Right cardiac atrium (tissue), 5 donors: ENCODE measurements at regions not wholly inside any gene's neighbourhood (a gene's known extent, or its start where the extent isn't known, plus 50 kb on each side); places are given as distances from the start of the nearest gene placed in this dataset.
"Not testable (repeated sequence)": the region's sequence is repeated elsewhere in the genome, so short reads cannot be mapped to it uniquely, and the experiment has no call there.

Experiments
- ATAC-seq, 2 donors: fragments of 200-7000 bp; cut with Tn5 transposase; one replicate each; pipeline versions ENCODE4 v1.8.0 to v1.9.1; 2020; ENCODE audit warnings: moderate library complexity in 2 of 2, mild to moderate bottlenecking in 1 of 2
- DNase-seq, 3 donors: peaks; one replicate each; pipeline ENCODE4 v3.0.0-alpha.2; 2020
- H3K27ac ChIP-seq: one replicate; pipeline ENCODE4 v1.5.1; 2013; ENCODE audit warnings: mild to moderate bottlenecking, low read length, control low read depth, moderate library complexity
- H3K27me3 ChIP-seq: one replicate; pipeline ENCODE4 v1.6.1; 2013; ENCODE audit not compliant: control insufficient read depth, insufficient read depth
- H3K4me1 ChIP-seq: one replicate; pipeline ENCODE4 v1.6.1; 2013; ENCODE audit warnings: low read length; ENCODE audit not compliant: control insufficient read depth, insufficient read depth
- H3K4me3 ChIP-seq: one replicate; pipeline ENCODE4 v1.5.1; 2013; ENCODE audit warnings: low read length, control low read depth
- H3K9me3 ChIP-seq: one replicate; pipeline ENCODE4 v1.6.1; 2013; ENCODE audit warnings: low read length; ENCODE audit not compliant: control insufficient read depth
- WGBS: extraction: QIAGEN DNeasy Blood & Tissue Kit; methylation state at CpG from one replicate; pipeline ENCODE4 v1.1.7; 2013; 5-methylcytosine and 5-hydroxymethylcytosine counted together
- intact Hi-C, 4 donors: fragments of 100-400 bp; cut with DNase I; formaldehyde crosslinking; loops; one replicate each; pipeline versions ENCODE4 v1.11.0 to v1.14.0; 2022 to 2023
- donor health status: healthy with polysubstance abuse.
- donor health status: DM: no; HTN: yes; CAD: no.
- donor health status: DM: no; HTN: no; CAD: no.
- donor health status: DM: no; HTN: yes; CAD: no; lungs with severe emphysema.
- donor health status: DM: yes; HTN: yes; CAD: no.

- H3K4me1 ChIP-seq, H3K4me3 ChIP-seq, H3K27me3 ChIP-seq, H3K27ac ChIP-seq, DNase-seq, H3K9me3 ChIP-seq, ATAC-seq, intact Hi-C loops: not testable (repeated sequence)
- WGBS = 48% methylated on average over 5 of the region's 5 CpGs
These were observed 459.7 kb downstream of the REEP3 start for GRCh38 chr10:63980870-63981269.

DNA sequence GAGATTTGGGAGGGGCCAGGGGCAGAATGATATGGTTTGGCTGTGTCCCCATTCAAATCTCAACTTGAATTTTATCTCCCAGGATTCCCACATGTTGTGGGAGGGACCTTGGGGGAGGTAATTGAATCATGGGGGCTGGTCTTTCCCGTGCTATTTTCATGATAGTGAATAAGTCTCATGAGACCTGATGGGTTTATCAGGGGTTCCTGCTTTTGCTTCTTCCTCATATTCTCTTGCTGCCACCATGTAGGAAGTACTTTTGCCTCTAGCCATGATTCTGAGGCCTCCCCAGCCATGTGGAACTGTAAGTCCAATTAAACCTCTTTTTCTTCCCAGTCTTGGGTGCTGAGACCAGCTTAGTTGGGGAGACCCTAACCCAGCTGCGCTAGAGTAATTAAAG lies 462.9 kb downstream of the REEP3 start:
- intact Hi-C loops, H3K4me3 ChIP-seq, H3K27me3 ChIP-seq, ATAC-seq, H3K27ac ChIP-seq, H3K4me1 ChIP-seq, H3K9me3 ChIP-seq, DNase-seq: not testable (repeated sequence)
- WGBS = 44% methylated on average over 2 of the region's 2 CpGs

GRCh38 chr10:63986536-63986935 lies 465.3 kb downstream of the REEP3 start:
- Histone ChIP-seq H3K27ac (no peak overlapping the region), H3K4me3 (no peak overlapping the region), H3K9me3 (no peaks in the 10 kb centered on the region), H3K4me1 (no peaks in the 10 kb centered on the region), H3K27me3 (no peaks in the 10 kb centered on the region)
- intact Hi-C loops = no loop called here
- DNase-seq (no peak), ATAC-seq (no peak)
- 89% methylated on average over 3 of the region's 3 CpGs for WGBS

DNA sequence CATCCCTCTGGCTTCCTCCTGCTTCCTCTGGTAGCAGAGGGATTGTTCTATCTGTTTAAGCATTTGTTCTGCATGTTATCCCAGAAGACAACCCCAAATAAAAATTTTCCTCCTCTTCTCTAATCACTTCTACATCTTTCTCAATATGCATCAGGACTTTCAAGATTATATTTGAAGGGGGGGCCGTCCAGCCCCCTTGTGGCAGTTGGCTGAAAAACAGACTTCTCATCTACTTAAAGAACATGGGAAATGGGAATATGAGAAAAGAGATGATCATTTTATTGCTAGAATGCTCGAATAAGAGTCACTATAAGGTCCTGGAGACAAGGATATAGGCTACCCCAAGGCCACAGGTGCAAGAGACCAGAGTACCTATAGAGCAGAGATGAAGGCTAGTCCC lies 466.0 kb downstream of the REEP3 start:
- intact Hi-C loops = no loop called here
- WGBS = 28% methylated on average over 2 of the region's 2 CpGs
- Histone ChIP-seq H3K27ac (no peak overlapping the region), H3K4me1 (no peaks in the 10 kb centered on the region), H3K27me3 (no peaks in the 10 kb centered on the region), H3K9me3 (no peaks in the 10 kb centered on the region), H3K4me3 (no peak overlapping the region)
- ATAC-seq = no peak
- DNase-seq = no peak

DNA sequence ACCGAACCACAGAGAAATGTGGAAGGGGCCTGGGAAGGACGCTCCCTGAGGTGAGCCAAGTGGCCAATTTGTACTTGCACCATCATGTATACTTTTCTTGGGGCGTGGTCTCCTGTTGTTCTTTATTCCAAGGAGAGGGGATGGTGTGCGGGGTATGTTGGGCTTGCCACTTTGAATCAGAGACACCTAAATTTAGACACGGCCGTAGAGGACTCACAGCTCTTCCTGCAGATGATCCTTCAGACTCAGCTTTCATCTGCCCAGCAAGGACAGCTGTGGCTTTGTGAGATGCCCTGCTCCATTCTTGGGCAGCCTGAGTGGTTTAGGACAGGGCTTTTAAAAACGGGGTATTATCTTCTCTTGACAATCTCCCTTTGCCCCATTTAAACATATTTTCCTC lies 473.2 kb downstream of the REEP3 start:
- 75% methylated on average over 7 of the region's 7 CpGs for WGBS
- intact Hi-C loops = no loop called here
- ATAC-seq (no peak), DNase-seq (no peak)
- H3K4me3 ChIP-seq = no peak overlapping the region
- peaks cover 3% of the 10 kb centered on the region for H3K27me3 ChIP-seq
- no peaks in the 10 kb centered on the region for H3K4me1 ChIP-seq
- H3K9me3 ChIP-seq = no peaks in the 10 kb centered on the region
- H3K27ac ChIP-seq = no peak overlapping the region

DNA sequence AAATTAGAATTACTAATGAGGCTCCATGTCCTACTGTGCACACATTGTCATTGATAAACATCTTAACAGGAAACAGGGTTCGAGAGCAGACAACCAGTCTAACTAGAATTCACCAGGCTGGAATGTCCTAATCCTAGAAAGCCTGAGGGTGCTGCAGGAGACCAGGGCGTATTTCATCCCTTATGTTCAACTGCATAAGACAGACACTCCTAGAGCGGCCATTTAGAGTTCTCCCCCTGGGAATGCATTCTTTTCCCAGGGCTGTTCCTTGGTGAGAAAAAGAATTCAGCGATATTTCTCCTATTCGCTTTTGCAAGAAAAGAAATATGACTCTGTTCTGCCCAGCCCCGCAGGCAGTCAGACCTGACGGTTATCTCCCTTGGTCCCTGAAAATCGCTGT lies 486.0 kb downstream of the REEP3 start:
- H3K4me3 ChIP-seq = no peak overlapping the region
- no peaks in the 10 kb centered on the region for H3K4me1 ChIP-seq
- 89% methylated on average over 8 of the region's 8 CpGs for WGBS
- peaks cover 2% of the 10 kb centered on the region for H3K9me3 ChIP-seq
- DNase-seq (no peak), ATAC-seq (no peak)
- intact Hi-C loops = no loop called here
- H3K27me3 ChIP-seq = no peaks in the 10 kb centered on the region
- no peak overlapping the region for H3K27ac ChIP-seq

DNA sequence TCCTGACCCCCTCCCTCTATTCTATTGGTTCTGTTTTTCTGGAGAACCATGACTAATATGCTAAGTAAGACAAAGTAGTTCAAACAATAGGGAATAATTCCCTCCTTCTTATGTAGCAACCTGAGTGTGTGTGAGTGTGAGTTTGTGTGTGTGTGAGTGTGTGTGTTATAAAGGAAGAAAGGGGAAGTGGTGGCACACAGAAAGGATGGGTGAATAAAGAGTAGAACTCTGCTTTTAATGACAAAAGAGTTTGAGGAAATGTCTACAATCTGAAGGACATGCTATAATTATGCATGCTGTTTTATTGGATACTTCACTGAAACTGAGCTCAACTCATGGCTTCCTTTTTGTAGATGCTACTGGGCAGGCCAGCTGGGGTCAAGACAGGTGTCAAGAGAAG lies 489.5 kb downstream of the REEP3 start:
- ATAC-seq = no peak
- H3K4me3 ChIP-seq = no peak overlapping the region
- H3K9me3 ChIP-seq = no peaks in the 10 kb centered on the region
- H3K27ac ChIP-seq = no peak overlapping the region
- H3K27me3 ChIP-seq = no peaks in the 10 kb centered on the region
- DNase-seq = no peak
- intact Hi-C loops = no loop called here
- H3K4me1 ChIP-seq = no peaks in the 10 kb centered on the region

DNA sequence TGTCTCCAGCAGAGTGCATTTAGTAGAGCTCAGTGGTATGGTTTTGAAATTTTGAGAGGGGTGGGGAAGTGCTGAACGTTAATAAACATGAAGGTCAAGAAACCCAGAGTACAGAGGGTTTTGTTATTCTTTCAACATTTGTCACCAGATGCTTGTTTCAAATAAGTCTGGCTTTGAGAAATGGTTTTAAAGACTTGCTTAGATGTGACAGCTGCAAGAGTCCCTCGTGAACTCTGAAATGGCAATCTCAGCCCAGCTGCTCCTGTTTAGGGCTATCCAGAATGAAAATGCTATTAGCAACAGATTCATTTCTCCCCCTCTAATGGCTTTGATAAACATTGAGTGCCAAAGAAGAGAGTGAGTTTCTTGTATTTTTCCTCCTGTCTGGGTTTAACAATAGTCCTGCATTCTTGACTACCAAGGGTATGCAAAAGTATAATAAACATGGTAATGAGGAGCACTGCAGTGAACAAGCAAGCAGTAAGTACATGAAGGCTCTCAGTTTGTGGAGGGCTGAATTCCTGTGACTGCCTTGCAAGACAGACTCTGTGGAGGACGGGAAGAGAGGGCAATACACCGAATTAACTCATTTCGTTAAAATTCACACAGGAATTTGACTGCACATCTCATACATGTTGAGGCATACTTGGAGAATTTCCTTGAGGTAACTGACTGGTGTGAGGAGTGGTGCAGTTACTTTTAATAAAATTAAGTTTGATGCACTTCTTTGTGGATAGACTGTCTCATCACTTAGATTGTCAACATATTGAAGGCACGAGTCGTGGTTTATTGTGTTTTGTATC lies 490.9 kb downstream of the REEP3 start:
- H3K9me3 ChIP-seq = no peaks in the 10 kb centered on the region
- no peaks in the 10 kb centered on the region for H3K27me3 ChIP-seq
- DNase-seq (no peak), ATAC-seq (no peak)
- intact Hi-C loops = no loop called here
- no peaks in the 10 kb centered on the region for H3K4me1 ChIP-seq
- H3K4me3 ChIP-seq = no peak overlapping the region
- 65% methylated on average over 7 of the region's 7 CpGs for WGBS
- H3K27ac ChIP-seq = no peak overlapping the region

DNA sequence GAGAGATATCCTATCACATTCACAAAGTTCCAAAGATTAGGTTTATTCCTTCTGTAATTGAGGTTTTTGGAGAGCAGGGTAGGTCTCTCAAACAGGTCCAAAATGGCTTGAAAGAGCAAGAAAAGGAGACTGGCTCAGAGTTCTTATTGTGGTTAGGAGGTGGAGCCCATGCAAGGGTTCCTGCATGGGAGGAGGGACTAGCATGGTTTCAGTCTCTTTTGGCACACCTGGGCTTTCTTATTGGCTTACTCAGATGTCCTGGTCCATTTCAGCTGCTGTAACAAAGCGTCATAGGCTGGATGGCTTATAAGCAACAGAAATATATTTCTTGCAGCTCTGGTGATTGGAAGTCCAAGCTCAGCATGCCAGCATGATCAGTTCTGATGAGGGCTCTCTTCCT lies 493.1 kb downstream of the REEP3 start:
- Histone ChIP-seq H3K27me3 (no peaks in the 10 kb centered on the region), H3K4me3 (no peak overlapping the region), H3K4me1 (no peaks in the 10 kb centered on the region), H3K9me3 (no peaks in the 10 kb centered on the region), H3K27ac (no peak overlapping the region)
- WGBS = 93% methylated on average over 1 of the region's 1 CpG
- intact Hi-C loops = no loop called here
- ATAC-seq (no peak), DNase-seq (no peak)

DNA sequence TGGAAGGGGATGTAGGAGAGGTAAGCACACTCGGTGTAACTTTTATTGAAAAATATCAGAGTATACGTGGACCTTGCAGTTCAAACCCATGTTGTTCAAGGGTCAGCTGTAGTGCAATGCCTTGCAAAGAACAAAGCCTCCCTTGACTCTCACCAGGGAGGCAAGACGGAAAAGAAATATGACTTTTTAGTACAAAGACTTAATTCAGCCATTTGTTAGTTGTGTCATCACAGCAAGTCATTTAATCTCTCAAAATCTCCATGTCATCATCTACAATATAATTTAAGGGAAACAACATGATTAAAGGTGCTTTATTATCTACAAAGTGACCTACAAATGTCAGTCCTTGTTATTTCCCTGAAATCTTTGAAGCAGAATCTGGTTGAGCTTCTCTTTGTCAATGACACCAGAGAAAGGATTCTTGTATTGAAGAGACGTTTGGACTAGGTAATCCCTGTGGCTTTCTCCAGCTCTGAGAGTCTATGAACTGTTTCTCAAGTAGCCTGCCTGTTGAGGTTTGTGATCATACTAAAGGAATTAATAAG lies 502.8 kb downstream of the REEP3 start:
- DNase-seq (no peak), ATAC-seq (no peak)
- Histone ChIP-seq H3K27ac (no peak overlapping the region), H3K27me3 (no peaks in the 10 kb centered on the region), H3K4me3 (no peak overlapping the region), H3K4me1 (no peaks in the 10 kb centered on the region), H3K9me3 (no peaks in the 10 kb centered on the region)
- WGBS = 71% methylated on average over 4 of the region's 4 CpGs
- intact Hi-C loops = no loop called here

GRCh38 chr10:64033711-64034110 lies 512.5 kb downstream of the REEP3 start:
- Histone ChIP-seq H3K9me3 (no peaks in the 10 kb centered on the region), H3K4me3 (no peak overlapping the region), H3K27me3 (no peaks in the 10 kb centered on the region), H3K27ac (no peak overlapping the region), H3K4me1 (no peaks in the 10 kb centered on the region)
- DNase-seq (no peak), ATAC-seq (no peak)
- 72% methylated on average over 3 of the region's 3 CpGs for WGBS
- intact Hi-C loops = no loop called here
